GM23338 (cell line): ENCODE measurements at regions not wholly inside any gene's neighbourhood (a gene's known extent, or its start where the extent isn't known, plus 50 kb on each side); places are given as distances from the start of the nearest gene placed in this dataset.

ENCODE experiments used
- ATAC-seq: fragments of 200-7000 bp; cut with Tn5 transposase; 3 replicates; pipeline ENCODE4 v1.9.1; 2020
- DNase-seq: peaks from one replicate; pipeline ENCODE4 v3.0.0-alpha.2; 2015; ENCODE audit warnings: low spot score
- H2AFZ ChIP-seq: fragments of 200-600 bp; sonication (generic); 2 replicates; pipeline ENCODE4 v1.8.0; 2016; ENCODE audit warnings: antibody characterized with exemption, mild to moderate bottlenecking, moderate library complexity
- H3F3A ChIP-seq: fragments of 200-600 bp; sonication (generic); replicated peaks from 2 replicates; pipeline ENCODE4 v1.8.0; 2017; ENCODE audit warnings: antibody characterized with exemption, mixed run types, low read depth
- H3K27ac ChIP-seq: fragments of 200-600 bp; sonication (generic); 2 replicates; pipeline ENCODE4 v1.6.1; 2016; ENCODE audit warnings: low read depth
- H3K27me3 ChIP-seq: fragments of 200-600 bp; sonication (generic); 2 replicates; pipeline ENCODE4 v1.8.0; 2016; ENCODE audit warnings: mild to moderate bottlenecking, mixed run types, moderate library complexity; ENCODE audit not compliant: insufficient read depth
- H3K36me3 ChIP-seq: fragments of 200-600 bp; sonication (generic); 2 replicates; pipeline ENCODE4 v1.8.0; 2016; ENCODE audit warnings: mild to moderate bottlenecking; ENCODE audit not compliant: insufficient read depth
- H3K4me1 ChIP-seq: fragments of 200-600 bp; sonication (generic); 2 replicates; pipeline ENCODE4 v1.8.0; 2016; ENCODE audit warnings: mild to moderate bottlenecking, moderate library complexity; ENCODE audit not compliant: insufficient read depth
- H3K4me2 ChIP-seq: fragments of 200-600 bp; sonication (generic); 2 replicates; pipeline ENCODE4 v1.7.1; 2017; ENCODE audit warnings: mixed run types
- H3K4me3 ChIP-seq: fragments of 200-600 bp; sonication (generic); 2 replicates; pipeline ENCODE4 v1.6.1; 2016; ENCODE audit warnings: mixed run types
- H3K79me2 ChIP-seq: fragments of 200-600 bp; sonication (generic); replicated peaks from 2 replicates; pipeline ENCODE4 v1.8.0; 2017; ENCODE audit warnings: mild to moderate bottlenecking; ENCODE audit not compliant: insufficient read depth
- H3K9me2 ChIP-seq: fragments of 200-600 bp; sonication (generic); 2 replicates; pipeline ENCODE4 v1.8.0; 2017; ENCODE audit not compliant: insufficient read depth
- H4K20me1 ChIP-seq: fragments of 200-600 bp; sonication (generic); replicated peaks from 2 replicates; pipeline ENCODE4 v1.8.0; 2017; ENCODE audit warnings: mild to moderate bottlenecking; ENCODE audit not compliant: insufficient read depth
- H3K27ac Mint-ChIP-seq: 2 replicates; pipeline ENCODE4 v1.8.0; 2020; ENCODE audit warnings: inconsistent platforms, mild to moderate bottlenecking, moderate library complexity, mixed read lengths
- H3K27me3 Mint-ChIP-seq: 3 replicates; pipeline ENCODE4 v1.8.0; 2022; ENCODE audit warnings: low read depth, mild to moderate bottlenecking, moderate library complexity, mixed read lengths, inconsistent platforms; ENCODE audit not compliant: insufficient read depth, poor library complexity
- H3K36me3 Mint-ChIP-seq: 3 replicates; pipeline ENCODE4 v1.8.0; 2021; ENCODE audit warnings: low read depth, mild to moderate bottlenecking, inconsistent platforms, moderate library complexity, mixed read lengths
- H3K4me1 Mint-ChIP-seq: 3 replicates; pipeline ENCODE4 v1.8.0; 2020; ENCODE audit warnings: mild to moderate bottlenecking, inconsistent platforms, mixed read lengths
- H3K4me3 Mint-ChIP-seq: 3 replicates; pipeline ENCODE4 v1.8.0; 2021; ENCODE audit warnings: moderate library complexity, mild to moderate bottlenecking, inconsistent platforms, mixed read lengths
- H3K9me3 Mint-ChIP-seq: 3 replicates; pipeline ENCODE4 v1.8.0; 2020; ENCODE audit warnings: moderate library complexity, mild to moderate bottlenecking, inconsistent platforms, mixed read lengths
- CREB1 ChIP-seq: fragments of 250-450 bp; sonication (Bioruptor Pico); IDR thresholded peaks from 2 replicates; pipeline ENCODE4 v1.5.0; 2020; ENCODE audit warnings: low read depth, mild to moderate bottlenecking, moderate library complexity
- ETS1 ChIP-seq: IDR thresholded peaks from 2 replicates; pipeline ENCODE4 v1.6.1; 2016; ENCODE audit warnings: antibody characterized with exemption
- JUNB ChIP-seq: IDR thresholded peaks from one replicate; pipeline ENCODE4 v1.6.1; 2016; ENCODE audit warnings: antibody characterized with exemption; ENCODE audit not compliant: unreplicated experiment
- NANOG ChIP-seq: IDR thresholded peaks from 2 replicates; pipeline ENCODE4 v1.6.1; 2016; ENCODE audit warnings: antibody characterized with exemption, borderline replicate concordance
- POLR2AphosphoS5 ChIP-seq: IDR thresholded peaks from 2 replicates; pipeline ENCODE4 v1.6.1; 2016; ENCODE audit warnings: antibody characterized with exemption, low read depth
- REST ChIP-seq: IDR thresholded peaks from one replicate; pipeline ENCODE4 v1.6.1; 2018; ENCODE audit warnings: antibody characterized with exemption; ENCODE audit not compliant: unreplicated experiment
- STAT1 ChIP-seq: IDR thresholded peaks from one replicate; pipeline ENCODE4 v1.6.1; 2016; ENCODE audit warnings: antibody characterized with exemption; ENCODE audit not compliant: unreplicated experiment
- ZNF114 ChIP-seq: fragments of 250-450 bp; sonication (Bioruptor Pico); IDR thresholded peaks from 2 replicates; pipeline ENCODE4 v1.5.0; 2020; ENCODE audit warnings: mild to moderate bottlenecking, moderate library complexity
- ZNF331 ChIP-seq: fragments of 250-450 bp; sonication (Bioruptor Pico); IDR thresholded peaks from 2 replicates; pipeline ENCODE4 v1.5.0; 2020; ENCODE audit warnings: low read depth, mild to moderate bottlenecking, moderate library complexity
- ZNF462 ChIP-seq: fragments of 250-450 bp; sonication (Bioruptor Pico); IDR thresholded peaks from 2 replicates; pipeline ENCODE4 v1.5.0; 2020; ENCODE audit warnings: mild to moderate bottlenecking, moderate library complexity

GRCh38 chr16:35569413-35569812 lies 2110.0 kb downstream of the TP53TG3F start:
- Histone ChIP-seq H3K36me3 (no peaks in the 10 kb centered on the region), H2AFZ (no peak overlapping the region), H3K27me3 (no peaks in the 10 kb centered on the region), H3K4me1 (no peaks in the 10 kb centered on the region), H3F3A (no peaks in the 10 kb centered on the region), H3K27ac (no peak overlapping the region), H3K79me2 (no peaks in the 10 kb centered on the region), H4K20me1 (no peaks in the 10 kb centered on the region), H3K4me2 (no peak overlapping the region), H3K4me3 (no peak overlapping the region), H3K9me2 (no peaks in the 10 kb centered on the region)
- Mint-ChIP-seq H3K36me3 (peaks cover 51% of the 10 kb centered on the region), H3K27ac (no peak overlapping the region), H3K9me3 (peaks cover 100% of the 10 kb centered on the region), H3K4me3 (no peak overlapping the region), H3K27me3 (no peaks in the 10 kb centered on the region), H3K4me1 (no peaks in the 10 kb centered on the region)
- DNase-seq (no peak), ATAC-seq (no peak)
- TF ChIP-seq POLR2AphosphoS5 (no peak), ETS1 (no peak), ZNF114 (CRISPR knock-in tag) (no peak), NANOG (no peak)

GRCh38 chr16:35570946-35571345 lies 2111.5 kb downstream of the TP53TG3F start:
- Histone ChIP-seq H3K9me2 (no peaks in the 10 kb centered on the region), H3F3A (no peaks in the 10 kb centered on the region), H3K27ac (no peak overlapping the region), H3K4me3 (no peak overlapping the region), H2AFZ (no peak overlapping the region), H3K36me3 (no peaks in the 10 kb centered on the region), H3K4me1 (no peaks in the 10 kb centered on the region), H4K20me1 (no peaks in the 10 kb centered on the region), H3K27me3 (no peaks in the 10 kb centered on the region), H3K4me2 (no peak overlapping the region), H3K79me2 (no peaks in the 10 kb centered on the region)
- Mint-ChIP-seq H3K27ac (no peak overlapping the region), H3K4me3 (no peak overlapping the region), H3K4me1 (no peaks in the 10 kb centered on the region), H3K9me3 (peaks cover 94% of the 10 kb centered on the region), H3K36me3 (peaks cover 50% of the 10 kb centered on the region), H3K27me3 (no peaks in the 10 kb centered on the region)
- DNase-seq (no peak), ATAC-seq (no peak)
- TF ChIP-seq ZNF462 (CRISPR knock-in tag) (no peak), ZNF331 (no peak), CREB1 (no peak), POLR2AphosphoS5 (no peak), JUNB (no peak), ETS1 (no peak), REST (no peak), STAT1 (no peak)
